NCI-H345 (cell line): ENCODE measurements at regions not wholly inside any gene's neighbourhood (a gene's known extent, or its start where the extent isn't known, plus 50 kb on each side); places are given as distances from the start of the nearest gene placed in this dataset.
"Not testable (repeated sequence)": the region's sequence is repeated elsewhere in the genome, so short reads cannot be mapped to it uniquely, and the experiment has no call there.

Source experiments
- DNase-seq: peaks from one replicate; lab custom pipeline; 2025; lab: John Stamatoyannopoulos, UW

DNA sequence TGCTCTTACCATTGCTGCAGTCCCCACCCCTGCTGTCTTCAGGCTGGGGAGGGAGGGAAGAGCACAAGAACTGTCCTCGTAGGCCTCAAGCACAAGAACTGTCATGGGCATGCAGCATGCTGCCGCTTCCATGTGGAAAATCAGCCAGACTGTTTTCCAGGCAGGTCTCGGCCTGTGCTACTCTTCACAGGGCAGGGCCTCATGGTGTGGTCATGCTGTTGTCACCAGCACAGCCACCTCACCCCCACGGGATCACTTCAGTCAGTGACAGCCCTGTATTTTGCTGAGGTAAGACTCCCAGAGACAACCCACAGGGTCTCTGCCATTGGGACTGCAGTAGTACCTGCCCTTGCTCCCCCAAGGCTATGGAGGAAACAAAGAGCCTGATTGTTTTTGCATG lies 205.3 kb downstream of the NAP1L3 start:
- DNase-seq: no peak

- DNase-seq: no peak
These were observed 207.0 kb downstream of the NAP1L3 start for GRCh38 chrX:93466383-93466782.

- no peak for DNase-seq
These were observed 212.3 kb downstream of the NAP1L3 start for GRCh38 chrX:93461060-93461459.

DNA sequence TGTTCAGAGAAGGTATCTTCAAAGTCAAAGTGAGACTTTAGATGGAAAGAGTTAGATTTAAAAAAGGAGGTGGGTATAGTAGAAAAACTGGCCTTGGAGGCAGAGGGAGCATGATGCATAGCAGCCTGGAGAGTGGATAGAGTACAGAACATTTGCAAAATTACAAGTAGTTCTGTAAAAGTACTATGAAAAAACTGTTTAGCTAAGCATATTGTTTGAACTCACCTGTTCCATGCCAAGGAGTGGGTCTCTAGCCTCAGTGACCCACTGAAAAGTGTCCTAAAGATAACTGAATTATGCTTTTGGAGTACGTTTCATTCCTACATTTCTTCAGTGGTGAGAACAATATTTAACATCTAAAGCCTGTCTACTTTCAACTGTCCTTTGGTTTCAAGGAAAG lies 218.9 kb downstream of the NAP1L3 start:
- DNase-seq: no peak

DNA sequence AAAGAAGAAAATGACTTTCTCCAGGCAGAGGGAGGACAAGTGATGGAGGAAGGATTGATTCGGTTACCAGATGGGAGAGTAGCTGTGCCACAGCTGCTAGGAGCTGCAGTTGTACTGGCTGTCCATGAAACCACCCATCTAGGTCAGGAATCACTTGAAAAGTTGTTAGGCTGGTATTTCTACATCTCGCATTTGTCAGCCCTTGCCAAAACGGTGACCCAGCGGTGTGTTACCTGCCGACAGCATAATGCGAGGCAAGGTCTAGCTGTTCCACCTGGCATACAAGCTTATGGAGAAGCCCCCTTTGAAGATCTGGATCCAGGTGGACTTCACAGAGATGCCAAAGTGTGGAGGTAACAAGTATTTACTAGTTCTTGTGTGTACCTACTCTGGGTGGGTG lies 238.7 kb downstream of the NAP1L3 start:
- DNase-seq: not testable (repeated sequence)

DNA sequence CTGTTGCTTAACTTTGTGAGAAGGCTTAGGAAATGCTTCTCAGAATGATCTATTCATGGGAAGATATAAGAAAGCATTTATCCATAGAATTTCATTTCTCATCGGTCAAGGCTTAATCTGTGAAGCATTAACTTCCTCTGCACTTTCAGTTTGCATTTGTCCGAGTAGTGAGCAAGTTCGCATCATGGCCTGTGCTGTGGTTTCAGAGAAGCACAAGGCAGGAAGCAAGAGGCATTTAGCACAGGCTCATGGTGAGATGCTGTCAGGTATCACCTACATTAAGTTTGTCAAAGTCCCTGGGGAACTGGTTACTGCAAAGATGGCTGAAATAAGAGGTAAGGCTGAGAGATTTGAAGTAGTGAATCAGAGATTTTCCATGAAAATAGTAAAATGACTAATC lies 244.9 kb downstream of the NAP1L3 start:
- no peak for DNase-seq

GRCh38 chrX:93422693-93423092 lies 250.7 kb downstream of the NAP1L3 start:
- DNase-seq: peak; percentile 58

DNA sequence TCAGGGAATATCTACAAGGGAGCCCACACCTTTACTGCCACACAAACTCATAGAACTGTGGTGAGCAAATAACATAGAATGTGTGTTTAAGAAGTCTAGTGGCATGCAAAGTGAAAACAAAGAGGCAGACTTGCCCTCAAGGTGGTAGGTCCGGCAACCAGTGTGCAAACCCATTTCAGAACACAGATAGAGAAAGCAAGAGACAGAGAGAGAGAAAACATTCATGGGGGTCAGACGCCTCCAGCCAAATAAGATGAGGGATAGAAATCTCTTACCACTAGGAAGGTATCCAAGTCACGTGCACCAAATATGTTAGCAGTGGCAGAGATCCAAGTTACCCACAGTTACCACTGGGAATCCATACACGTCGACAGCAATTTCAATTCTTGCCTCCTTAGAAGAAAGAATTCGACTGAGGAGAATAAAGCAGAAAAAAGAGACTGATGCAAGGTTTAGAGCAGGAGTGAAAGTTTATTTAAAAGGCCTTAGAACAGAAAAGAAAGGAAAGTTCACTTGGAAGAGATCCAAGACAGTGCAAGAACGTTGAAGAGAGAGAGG lies 252.8 kb downstream of the NAP1L3 start:
- no peak for DNase-seq

DNA sequence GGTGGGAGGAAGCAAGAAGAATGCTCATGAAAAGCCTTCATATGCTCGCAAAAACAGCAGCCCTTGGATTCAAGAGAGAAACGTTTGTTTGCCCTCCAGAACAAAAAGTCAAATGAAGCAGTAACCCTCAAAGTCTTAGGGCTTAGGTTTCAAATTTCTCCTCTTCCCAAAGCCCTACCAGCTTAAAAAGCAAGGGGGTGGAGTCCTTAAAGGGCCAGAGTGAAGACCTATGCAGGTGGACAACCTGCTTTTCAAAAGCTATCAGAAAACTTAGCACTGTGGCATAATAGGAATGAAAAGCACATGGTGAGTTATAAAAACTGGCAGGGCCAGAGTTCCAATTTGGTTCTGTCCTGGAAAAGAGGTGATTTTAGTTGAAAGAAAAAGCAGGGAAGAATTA lies 253.3 kb downstream of the NAP1L3 start:
- DNase-seq: no peak

DNA sequence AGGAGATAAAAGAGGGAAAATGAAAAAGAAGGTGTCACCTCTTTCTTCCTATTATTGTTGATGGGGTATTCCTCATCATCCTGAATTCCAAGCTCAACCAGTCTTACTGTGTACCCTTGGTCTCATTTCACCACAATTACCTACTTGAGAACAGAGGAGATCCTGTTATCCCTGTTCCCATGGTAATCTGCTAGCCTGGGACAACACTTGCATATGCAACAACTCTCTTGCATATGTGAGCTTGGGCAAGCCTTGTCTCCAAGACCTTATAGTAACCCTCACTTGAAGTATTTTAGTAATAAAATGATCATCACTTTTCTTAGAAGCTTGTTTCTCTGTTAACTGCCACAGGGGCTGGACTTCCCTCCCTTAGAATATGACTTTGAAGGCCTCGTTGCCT lies 253.7 kb downstream of the NAP1L3 start:
- DNase-seq: no peak

DNA sequence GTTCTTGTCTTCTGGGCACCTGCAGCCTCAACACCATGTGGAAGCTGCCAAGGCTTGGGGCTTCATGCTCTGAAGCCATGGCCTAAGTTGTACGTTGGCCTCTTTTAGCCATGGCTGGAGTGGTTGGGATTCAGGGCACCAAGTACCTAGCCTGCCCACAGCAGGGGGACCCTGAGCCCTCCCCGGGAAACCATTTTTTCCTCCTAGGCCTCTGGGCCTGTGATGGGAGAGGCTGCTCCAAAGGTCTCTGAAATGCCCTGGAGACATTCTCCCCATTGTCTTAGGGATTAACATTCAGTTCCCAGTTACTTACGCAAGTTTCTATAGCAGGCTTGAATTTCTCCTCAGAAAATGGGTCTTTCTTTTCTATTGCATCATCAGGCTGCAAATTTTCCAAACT lies 269.3 kb downstream of the NAP1L3 start:
- DNase-seq: no peak

- DNase-seq: no peak
These were observed 318.7 kb downstream of the NAP1L3 start for GRCh38 chrX:93354651-93355050.

DNA sequence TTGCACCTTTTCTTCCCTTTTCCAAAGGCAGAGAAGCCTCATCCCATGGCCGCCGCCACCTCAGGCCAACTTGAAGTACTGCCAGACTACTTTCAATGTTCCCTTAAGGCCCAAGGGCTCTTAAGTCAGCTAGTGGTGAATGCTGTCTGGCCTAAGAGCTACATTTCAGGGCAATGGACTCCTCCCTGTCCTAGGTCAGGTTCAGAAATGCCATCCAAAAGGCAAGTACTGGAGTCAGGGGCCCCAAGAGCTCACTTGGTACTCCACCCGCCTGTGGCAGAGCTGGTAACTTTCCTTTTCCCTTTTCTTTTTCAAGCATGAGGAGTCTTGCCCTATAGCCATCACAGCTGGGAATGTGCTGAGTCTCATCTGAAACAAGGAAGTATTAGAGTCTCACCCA lies 327.1 kb downstream of the NAP1L3 start:
- DNase-seq: no peak

DNA sequence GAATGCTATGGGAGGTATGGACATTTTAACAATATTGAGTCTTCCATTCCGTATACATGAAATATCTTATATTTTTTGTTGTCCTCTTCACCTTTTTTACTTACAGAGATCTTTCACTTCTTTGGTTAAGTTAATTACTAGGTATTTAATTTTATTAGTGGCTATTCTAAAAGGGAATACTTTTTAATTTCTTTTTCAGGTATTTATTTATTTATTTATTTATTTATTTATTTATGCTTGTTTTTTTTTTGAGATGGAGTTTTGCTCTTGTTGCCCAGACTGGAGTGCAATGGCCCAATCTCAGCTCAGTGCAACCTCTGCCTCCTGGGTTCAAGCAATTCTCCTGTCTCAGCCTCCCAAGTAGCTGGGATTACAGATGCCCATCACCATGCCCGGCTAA lies 329.1 kb downstream of the NAP1L3 start:
- DNase-seq: not testable (repeated sequence)

- DNase-seq: no peak
These were observed 341.0 kb downstream of the NAP1L3 start for GRCh38 chrX:93332329-93332728.

DNA sequence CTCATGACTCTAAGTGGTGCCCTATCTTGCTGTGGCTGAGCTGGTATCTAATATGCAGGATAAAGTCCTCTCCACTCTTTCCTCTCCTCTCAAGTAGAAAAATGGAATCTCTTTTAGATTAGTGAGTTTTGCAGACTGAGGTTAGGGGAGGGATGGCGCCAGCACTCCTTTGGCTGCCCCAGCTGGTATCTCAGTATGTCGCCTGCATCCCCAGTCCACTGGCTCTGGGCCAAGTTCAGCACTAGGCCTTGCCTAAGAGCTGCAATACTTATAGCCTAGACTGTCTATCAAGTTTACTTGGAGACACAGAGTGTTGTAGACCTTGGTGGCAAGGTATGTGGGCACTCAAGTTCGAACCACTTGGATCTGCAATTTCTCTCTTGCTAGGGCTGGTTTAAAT lies 351.3 kb downstream of the NAP1L3 start:
- no peak for DNase-seq

- no peak for DNase-seq
These were observed 353.8 kb downstream of the NAP1L3 start for GRCh38 chrX:93319609-93320008.
